Hepatocyte (in vitro differentiated cells): ENCODE measurements at regions not wholly inside any gene's neighbourhood (a gene's known extent, or its start where the extent isn't known, plus 50 kb on each side); places are given as distances from the start of the nearest gene placed in this dataset.

Experiments
- DNase-seq: peaks from one replicate; pipeline ENCODE4 v3.0.0-alpha.2; 2016; ENCODE audit warnings: low spot score
- H2AFZ ChIP-seq: fragments of 200-600 bp; sonication (generic); 2 replicates; pipeline ENCODE4 v1.6.0; 2016; ENCODE audit warnings: antibody characterized with exemption, mild to moderate bottlenecking
- H3K27ac ChIP-seq: fragments of 200-600 bp; sonication (generic); 2 replicates; pipeline ENCODE4 v1.5.1; 2016; ENCODE audit warnings: mild to moderate bottlenecking
- H3K27me3 ChIP-seq: fragments of 200-600 bp; sonication (generic); 2 replicates; pipeline ENCODE4 v1.6.1; 2016
- H3K36me3 ChIP-seq: fragments of 200-600 bp; sonication (generic); replicated peaks from 2 replicates; pipeline ENCODE4 v1.5.1; 2016; ENCODE audit warnings: low read depth; ENCODE audit not compliant: insufficient read depth
- H3K4me1 ChIP-seq: fragments of 200-600 bp; sonication (generic); 2 replicates; pipeline ENCODE4 v1.5.1; 2016; ENCODE audit warnings: mild to moderate bottlenecking, moderate library complexity; ENCODE audit not compliant: insufficient read depth
- H3K4me2 ChIP-seq: fragments of 200-600 bp; sonication (generic); 2 replicates; pipeline ENCODE4 v1.6.0; 2016
- H3K4me3 ChIP-seq: fragments of 200-600 bp; sonication (generic); 2 replicates; pipeline ENCODE4 v1.5.1; 2016; ENCODE audit warnings: mild to moderate bottlenecking
- H3K79me2 ChIP-seq: fragments of 200-600 bp; sonication (generic); 2 replicates; pipeline ENCODE4 v1.6.0; 2017; ENCODE audit warnings: mild to moderate bottlenecking
- H3K9me2 ChIP-seq: fragments of 200-600 bp; sonication (generic); replicated peaks from 2 replicates; pipeline ENCODE4 v1.6.0; 2017; ENCODE audit warnings: mild to moderate bottlenecking; ENCODE audit not compliant: insufficient read depth
- H3K9me3 ChIP-seq: fragments of 200-600 bp; sonication (generic); 2 replicates; pipeline ENCODE4 v1.5.1; 2016; ENCODE audit warnings: low read depth, mild to moderate bottlenecking
- H4K20me1 ChIP-seq: fragments of 200-600 bp; sonication (generic); 2 replicates; pipeline ENCODE4 v1.6.0; 2016; ENCODE audit warnings: mild to moderate bottlenecking; ENCODE audit not compliant: insufficient read depth, poor library complexity, severe bottlenecking
- CTCF ChIP-seq: fragments of 200-600 bp; sonication (generic); IDR thresholded peaks from 2 replicates; pipeline ENCODE4 v1.5.1; 2016; ENCODE audit warnings: antibody characterized with exemption, mild to moderate bottlenecking; ENCODE audit not compliant: poor library complexity
- EZH2 ChIP-seq: fragments of 200-600 bp; sonication (generic); IDR thresholded peaks from 2 replicates; pipeline ENCODE4 v1.6.1; 2016; ENCODE audit warnings: antibody characterized with exemption, mild to moderate bottlenecking, borderline replicate concordance
- EZH2phosphoT487 ChIP-seq: fragments of 200-600 bp; sonication (generic); IDR thresholded peaks from one replicate; pipeline ENCODE4 v1.6.1; 2018; ENCODE audit warnings: antibody characterized with exemption, mild to moderate bottlenecking, low read depth, moderate library complexity; ENCODE audit not compliant: unreplicated experiment, severe bottlenecking
- WGBS: methylation state at CpG from one replicate; pipeline ENCODE4 v1.1.6; 2016; ENCODE audit warnings: low lambda C conversion rate; ENCODE audit errors: missing lambda C conversion rate; 5-methylcytosine and 5-hydroxymethylcytosine counted together

- Histone ChIP-seq H3K27me3 (no peaks in the 10 kb centered on the region), H2AFZ (no peak overlapping the region), H3K4me3 (no peak overlapping the region), H3K36me3 (no peaks in the 10 kb centered on the region), H3K4me2 (no peak overlapping the region), H3K9me2 (no peaks in the 10 kb centered on the region), H3K79me2 (no peaks in the 10 kb centered on the region), H3K4me1 (no peaks in the 10 kb centered on the region), H3K9me3 (no peaks in the 10 kb centered on the region), H3K27ac (no peak overlapping the region), H4K20me1 (no peaks in the 10 kb centered on the region)
- TF ChIP-seq EZH2: no peak
- no peak for TF ChIP-seq CTCF
- TF ChIP-seq EZH2phosphoT487: no peak
- WGBS: 68% methylated on average over 11 of the region's 11 CpGs
- DNase-seq: no peak
Measured at GRCh38 chr4:175971388-175972179, 94.1 kb upstream of the WDR17 start.

GRCh38 chr4:175973027-175973923 is 92.4 kb upstream of the WDR17 start:
- no peaks in the 10 kb centered on the region for H3K4me1 ChIP-seq
- H3K4me3 ChIP-seq: no peak overlapping the region
- no peaks in the 10 kb centered on the region for H3K9me3 ChIP-seq
- no peak overlapping the region for H3K27ac ChIP-seq
- H3K9me2 ChIP-seq: no peaks in the 10 kb centered on the region
- no peaks in the 10 kb centered on the region for H3K79me2 ChIP-seq
- H3K36me3 ChIP-seq: no peaks in the 10 kb centered on the region
- H2AFZ ChIP-seq: no peak overlapping the region
- WGBS: 80% methylated on average over 7 of the region's 7 CpGs
- TF ChIP-seq EZH2phosphoT487: no peak
- no peak for TF ChIP-seq EZH2
- H3K4me2 ChIP-seq: no peak overlapping the region
- H3K27me3 ChIP-seq: no peaks in the 10 kb centered on the region
- H4K20me1 ChIP-seq: no peaks in the 10 kb centered on the region
- DNase-seq: no peak

- no peak overlapping the region for H3K4me2 ChIP-seq
- H2AFZ ChIP-seq: no peak overlapping the region
- no peaks in the 10 kb centered on the region for H3K27me3 ChIP-seq
- no peak overlapping the region for H3K27ac ChIP-seq
- TF ChIP-seq EZH2 (no peak), EZH2phosphoT487 (no peak), CTCF (no peak)
- no peaks in the 10 kb centered on the region for H3K9me3 ChIP-seq
- DNase-seq: no peak
- no peaks in the 10 kb centered on the region for H4K20me1 ChIP-seq
- no peaks in the 10 kb centered on the region for H3K36me3 ChIP-seq
- no peak overlapping the region for H3K4me3 ChIP-seq
- 86% methylated on average over 2 of the region's 2 CpGs for WGBS
- H3K79me2 ChIP-seq: no peaks in the 10 kb centered on the region
- no peaks in the 10 kb centered on the region for H3K4me1 ChIP-seq
- H3K9me2 ChIP-seq: no peaks in the 10 kb centered on the region
Measured at GRCh38 chr4:175983636-175984035, 82.0 kb upstream of the WDR17 start.

- H3K9me2 ChIP-seq: no peaks in the 10 kb centered on the region
- no peaks in the 10 kb centered on the region for H3K4me1 ChIP-seq
- H3K79me2 ChIP-seq: no peaks in the 10 kb centered on the region
- no peaks in the 10 kb centered on the region for H3K9me3 ChIP-seq
- DNase-seq: no peak
- WGBS: 97% methylated on average over 1 of the region's 1 CpG
- H3K27ac ChIP-seq: no peak overlapping the region
- H3K36me3 ChIP-seq: no peaks in the 10 kb centered on the region
- no peak overlapping the region for H3K4me3 ChIP-seq
- no peak overlapping the region for H2AFZ ChIP-seq
- no peak overlapping the region for H3K4me2 ChIP-seq
- H3K27me3 ChIP-seq: no peaks in the 10 kb centered on the region
- TF ChIP-seq EZH2phosphoT487: no peak
- TF ChIP-seq EZH2: no peak
- TF ChIP-seq CTCF: no peak
- H4K20me1 ChIP-seq: no peaks in the 10 kb centered on the region
Measured at GRCh38 chr4:175986668-175987067, 79.0 kb upstream of the WDR17 start.
